B cell (primary cell): ENCODE measurements at regions not wholly inside any gene's neighbourhood (a gene's known extent, or its start where the extent isn't known, plus 50 kb on each side); places are given as distances from the start of the nearest gene placed in this dataset.

ENCODE experiments used
- ATAC-seq: fragments of 200-7000 bp; cut with Tn5 transposase; one replicate; pipeline ENCODE4 v1.10.0; 2021; ENCODE audit warnings: low read depth, mild to moderate bottlenecking, moderate number of reproducible peaks, moderate library complexity
- CTCF ChIA-PET: fragments of 350-600 bp; sonication (Branson Sonifier 250); formaldehyde crosslinking; loops from one replicate; lab custom pipeline; 2021; ENCODE audit warnings: antibody characterized with exemption, inconsistent platforms; lab: Charles Lee
- POLR2A ChIA-PET: fragments of 350-600 bp; sonication (Branson Sonifier 250); formaldehyde crosslinking; loops from one replicate; lab custom pipeline; 2021; ENCODE audit warnings: antibody characterized with exemption; lab: Charles Lee
- DNase-seq: peaks from one replicate; pipeline ENCODE4 v3.0.0; 2013
- H2AFZ ChIP-seq: 2 replicates; pipeline ENCODE4 v1.6.1; 2012; ENCODE audit warnings: mild to moderate bottlenecking, low read depth, low read length; ENCODE audit not compliant: insufficient read depth, poor library complexity, severe bottlenecking
- H3K27ac ChIP-seq, 2 donors: 1 replicate in 1 of 2; 2 replicates in 1 of 2; pipeline ENCODE4 v1.5.1; 2012 to 2013; ENCODE audit warnings: low read length in 2 of 2, mild to moderate bottlenecking in 2 of 2, moderate library complexity in 1 of 2
- H3K27me3 ChIP-seq, 4 experiments: fragments of 200-600 bp in 1 of 4; sonication (generic) in 1 of 4; replicated peaks in 1 of 4; 1 replicate in 2 of 4; 2 replicates in 2 of 4; pipeline versions ENCODE4 v1.6.1 to v1.7.0; 2013 to 2016; ENCODE audit warnings: low read length in 3 of 4, mild to moderate bottlenecking in 2 of 4, mixed read lengths in 1 of 4, moderate library complexity in 1 of 4; ENCODE audit not compliant: insufficient read depth in 4 of 4, control insufficient read depth in 3 of 4; ENCODE audit errors: control extremely low read depth in 1 of 4
- H3K36me3 ChIP-seq, 2 experiments: replicated peaks in 1 of 2; 1 replicate in 1 of 2; 2 replicates in 1 of 2; pipeline versions ENCODE4 v1.6.1 to v1.7.1; 2013; ENCODE audit warnings: low read length in 1 of 2; ENCODE audit not compliant: insufficient read depth in 2 of 2, control insufficient read depth in 1 of 2; ENCODE audit errors: control extremely low read depth in 1 of 2, extremely low read depth in 1 of 2
- H3K4me1 ChIP-seq, 2 donors: fragments of 200-600 bp in 1 of 2; sonication (generic) in 1 of 2; 1 replicate in 1 of 2; 2 replicates in 1 of 2; pipeline versions ENCODE4 v1.5.1 to v1.6.1; 2013 to 2017; ENCODE audit warnings: low read length in 2 of 2; ENCODE audit not compliant: control insufficient read depth in 2 of 2, insufficient read depth in 2 of 2
- H3K4me2 ChIP-seq: replicated peaks from 2 replicates; pipeline ENCODE3; 2012; ENCODE audit warnings: mild to moderate bottlenecking, low read depth, low read length; ENCODE audit not compliant: poor library complexity, severe bottlenecking
- H3K4me3 ChIP-seq, 5 experiments: fragments of 200-600 bp in 1 of 5; sonication (generic) in 1 of 5; 1 replicate in 3 of 5; 2 replicates in 2 of 5; pipeline versions ENCODE4 v1.5.1 to v1.7.0; 2011 to 2016; ENCODE audit warnings: low read length in 4 of 5, mild to moderate bottlenecking in 4 of 5, low read depth in 2 of 5, control low read depth in 1 of 5, moderate library complexity in 1 of 5; ENCODE audit not compliant: insufficient read depth in 1 of 5; ENCODE audit errors: control extremely low read depth in 1 of 5, extremely low read depth in 1 of 5
- H3K79me2 ChIP-seq: fragments of 200-600 bp; sonication (generic); one replicate; pipeline ENCODE4 v1.6.0; 2016; ENCODE audit warnings: low read length; ENCODE audit not compliant: control insufficient read depth, insufficient read depth
- H3K9ac ChIP-seq: fragments of 200-600 bp; sonication (generic); 2 replicates; pipeline ENCODE4 v1.6.1; 2017; ENCODE audit warnings: mild to moderate bottlenecking, low read length, moderate library complexity
- H3K9me3 ChIP-seq, 3 donors: one replicate each; pipeline versions ENCODE4 v1.6.1 to v1.7.1; 2013; ENCODE audit warnings: low read length in 2 of 3; ENCODE audit not compliant: control insufficient read depth in 2 of 3, insufficient read depth in 1 of 3; ENCODE audit errors: control extremely low read depth in 1 of 3
- H4K20me1 ChIP-seq: 2 replicates; pipeline ENCODE4 v1.6.0; 2012; ENCODE audit warnings: mild to moderate bottlenecking, low read length; ENCODE audit not compliant: insufficient read depth, control insufficient read depth, poor library complexity, severe bottlenecking
- H3K27ac Mint-ChIP-seq: one replicate; pipeline ENCODE4 v1.8.0; 2021; ENCODE audit warnings: mixed read lengths
- H3K27me3 Mint-ChIP-seq: one replicate; pipeline ENCODE4 v1.8.0; 2021; ENCODE audit warnings: mixed read lengths
- H3K4me1 Mint-ChIP-seq: one replicate; pipeline ENCODE4 v1.8.0; 2021; ENCODE audit warnings: mixed read lengths
- H3K4me3 Mint-ChIP-seq: one replicate; pipeline ENCODE4 v1.8.0; 2021; ENCODE audit warnings: mixed read lengths
- H3K9me3 Mint-ChIP-seq: one replicate; pipeline ENCODE4 v1.8.0; 2022; ENCODE audit warnings: mixed read lengths; ENCODE audit not compliant: insufficient read depth
- CTCF ChIP-seq: fragments of 200-600 bp; IDR thresholded peaks from one replicate; pipeline ENCODE4 v1.8.0; 2022; ENCODE audit warnings: antibody characterized with exemption, mild to moderate bottlenecking
- EZH2 ChIP-seq: IDR thresholded peaks from 2 replicates; pipeline ENCODE4 v1.6.1; 2012; ENCODE audit warnings: borderline replicate concordance, low read depth, mild to moderate bottlenecking, moderate library complexity, low read length; ENCODE audit not compliant: insufficient read depth, poor library complexity, severe bottlenecking
- WGBS: methylation state at CpG from one replicate; pipeline ENCODE4 v1.1.5; 2013; ENCODE audit warnings: missing lambda C conversion rate; ENCODE audit not compliant: insufficient coverage; 5-methylcytosine and 5-hydroxymethylcytosine counted together
- intact Hi-C: fragments of 100-400 bp; cut with micrococcal nuclease; formaldehyde crosslinking; loops from one replicate; pipeline ENCODE4 v1.10.0; 2022

- WGBS: 73% methylated on average over 1 of the region's 1 CpG
- POLR2A ChIA-PET: no interaction called here
- CTCF ChIA-PET: no interaction called here
Observed at GRCh38 chr2:67977464-67977863, 85.3 kb downstream of the C1D start.

GRCh38 chr2:67982956-67983355, 79.8 kb downstream of the C1D start:
- no peaks in the 10 kb centered on the region for H4K20me1 ChIP-seq
- POLR2A ChIA-PET: no interaction called here
- H3K4me2 ChIP-seq: no peak overlapping the region
- intact Hi-C loops: no loop called here
- no peak overlapping the region for H3K9ac ChIP-seq
- no peak overlapping the region for H3K4me3 ChIP-seq
- H3K27me3 ChIP-seq: peaks cover 0 to 3% (median 0%) of the 10 kb centered on the region in 4 experiments
- H3K79me2 ChIP-seq: no peaks in the 10 kb centered on the region
- no peaks in the 10 kb centered on the region for H3K4me1 Mint-ChIP-seq
- H3K9me3 ChIP-seq: peaks cover 0 to 3% (median 2%) of the 10 kb centered on the region in 3 donors
- no peak overlapping the region for H2AFZ ChIP-seq
- H3K9me3 Mint-ChIP-seq: no peaks in the 10 kb centered on the region
- DNase-seq (no peak), ATAC-seq (no peak)
- no peak overlapping the region for H3K27ac ChIP-seq
- CTCF ChIA-PET: no interaction called here
- peaks cover 20% of the 10 kb centered on the region for H3K27me3 Mint-ChIP-seq
- H3K36me3 ChIP-seq: no peaks in the 10 kb centered on the region
- no peaks in the 10 kb centered on the region for H3K4me1 ChIP-seq
- TF ChIP-seq CTCF: no peak
- TF ChIP-seq EZH2: no peak
- no peak overlapping the region for H3K4me3 Mint-ChIP-seq
- no peak overlapping the region for H3K27ac Mint-ChIP-seq

More at GRCh38 chr2:67977464-67977863, 85.3 kb downstream of the C1D start:
- no peak for ATAC-seq
- Histone ChIP-seq H3K27me3 (peaks cover 0 to 3% (median 0%) of the 10 kb centered on the region in 4 experiments), H3K4me1 (no peaks in the 10 kb centered on the region), H3K9me3 (peaks cover 0 to 3% (median 2%) of the 10 kb centered on the region in 3 donors), H4K20me1 (no peaks in the 10 kb centered on the region), H3K79me2 (no peaks in the 10 kb centered on the region), H3K9ac (no peak overlapping the region), H3K4me3 (no peak overlapping the region), H3K36me3 (no peaks in the 10 kb centered on the region), H2AFZ (no peak overlapping the region), H3K4me2 (no peak overlapping the region), H3K27ac (no peak overlapping the region)
- Mint-ChIP-seq H3K9me3 (no peaks in the 10 kb centered on the region), H3K4me3 (no peak overlapping the region), H3K27ac (no peak overlapping the region), H3K4me1 (peaks cover 9% of the 10 kb centered on the region), H3K27me3 (peaks cover 6% of the 10 kb centered on the region)
- intact Hi-C loops: no loop called here
- no peak for DNase-seq
- TF ChIP-seq EZH2 (no peak), CTCF (no peak)
